Hepatocyte (in vitro differentiated cells): ENCODE measurements at regions not wholly inside any gene's neighbourhood (a gene's known extent, or its start where the extent isn't known, plus 50 kb on each side); places are given as distances from the start of the nearest gene placed in this dataset.
"Not testable (repeated sequence)": the region's sequence is repeated elsewhere in the genome, so short reads cannot be mapped to it uniquely, and the experiment has no call there.

Source experiments
- DNase-seq: peaks from one replicate; pipeline ENCODE4 v3.0.0-alpha.2; 2016; ENCODE audit warnings: low spot score
- H2AFZ ChIP-seq: fragments of 200-600 bp; sonication (generic); 2 replicates; pipeline ENCODE4 v1.6.0; 2016; ENCODE audit warnings: antibody characterized with exemption, mild to moderate bottlenecking
- H3K27ac ChIP-seq: fragments of 200-600 bp; sonication (generic); 2 replicates; pipeline ENCODE4 v1.5.1; 2016; ENCODE audit warnings: mild to moderate bottlenecking
- H3K27me3 ChIP-seq: fragments of 200-600 bp; sonication (generic); 2 replicates; pipeline ENCODE4 v1.6.1; 2016
- H3K36me3 ChIP-seq: fragments of 200-600 bp; sonication (generic); replicated peaks from 2 replicates; pipeline ENCODE4 v1.5.1; 2016; ENCODE audit warnings: low read depth; ENCODE audit not compliant: insufficient read depth
- H3K4me1 ChIP-seq: fragments of 200-600 bp; sonication (generic); 2 replicates; pipeline ENCODE4 v1.5.1; 2016; ENCODE audit warnings: mild to moderate bottlenecking, moderate library complexity; ENCODE audit not compliant: insufficient read depth
- H3K4me2 ChIP-seq: fragments of 200-600 bp; sonication (generic); 2 replicates; pipeline ENCODE4 v1.6.0; 2016
- H3K4me3 ChIP-seq: fragments of 200-600 bp; sonication (generic); 2 replicates; pipeline ENCODE4 v1.5.1; 2016; ENCODE audit warnings: mild to moderate bottlenecking
- H3K79me2 ChIP-seq: fragments of 200-600 bp; sonication (generic); 2 replicates; pipeline ENCODE4 v1.6.0; 2017; ENCODE audit warnings: mild to moderate bottlenecking
- H3K9me2 ChIP-seq: fragments of 200-600 bp; sonication (generic); replicated peaks from 2 replicates; pipeline ENCODE4 v1.6.0; 2017; ENCODE audit warnings: mild to moderate bottlenecking; ENCODE audit not compliant: insufficient read depth
- H3K9me3 ChIP-seq: fragments of 200-600 bp; sonication (generic); 2 replicates; pipeline ENCODE4 v1.5.1; 2016; ENCODE audit warnings: low read depth, mild to moderate bottlenecking
- H4K20me1 ChIP-seq: fragments of 200-600 bp; sonication (generic); 2 replicates; pipeline ENCODE4 v1.6.0; 2016; ENCODE audit warnings: mild to moderate bottlenecking; ENCODE audit not compliant: insufficient read depth, poor library complexity, severe bottlenecking
- EZH2 ChIP-seq: fragments of 200-600 bp; sonication (generic); IDR thresholded peaks from 2 replicates; pipeline ENCODE4 v1.6.1; 2016; ENCODE audit warnings: antibody characterized with exemption, mild to moderate bottlenecking, borderline replicate concordance
- EZH2phosphoT487 ChIP-seq: fragments of 200-600 bp; sonication (generic); IDR thresholded peaks from one replicate; pipeline ENCODE4 v1.6.1; 2018; ENCODE audit warnings: antibody characterized with exemption, mild to moderate bottlenecking, low read depth, moderate library complexity; ENCODE audit not compliant: unreplicated experiment, severe bottlenecking
- WGBS: methylation state at CpG from one replicate; pipeline ENCODE4 v1.1.6; 2016; ENCODE audit warnings: low lambda C conversion rate; ENCODE audit errors: missing lambda C conversion rate; 5-methylcytosine and 5-hydroxymethylcytosine counted together
- TF ChIP-seq, protein P1 (sequence below): fragments of 200-600 bp; sonication (generic); IDR thresholded peaks from 2 replicates; pipeline ENCODE4 v1.5.1; 2016; ENCODE audit warnings: antibody characterized with exemption, mild to moderate bottlenecking; ENCODE audit not compliant: poor library complexity

DNA sequence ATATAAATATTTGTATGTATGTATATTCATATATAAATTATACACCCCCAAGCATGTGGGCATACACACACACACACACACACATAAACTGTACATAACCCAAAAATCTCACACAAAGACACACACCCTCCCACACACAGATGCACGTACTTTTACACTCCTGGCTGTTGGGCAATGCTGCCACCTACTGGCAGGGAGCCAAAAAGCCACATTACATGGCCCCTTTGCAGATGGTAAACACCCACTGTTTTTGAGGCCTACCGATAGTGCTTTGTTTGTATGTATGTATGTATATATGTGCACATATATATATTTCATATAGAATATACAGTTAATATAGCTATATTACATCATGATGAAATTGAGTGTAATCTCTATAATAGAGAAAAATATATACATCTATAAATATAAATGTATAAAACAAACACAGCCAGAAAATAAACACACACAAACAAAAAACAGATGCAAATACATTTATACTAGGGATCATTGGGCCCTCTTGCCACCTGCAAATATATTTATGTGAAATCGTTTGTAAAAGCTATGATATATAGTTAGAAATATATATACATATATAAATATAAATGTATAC, 120.1 kb upstream of the ACBD5 start:
- WGBS: 2% methylated on average over 3 of the region's 3 CpGs
- TF ChIP-seq EZH2: no peak
- TF ChIP-seq, protein P1, sequence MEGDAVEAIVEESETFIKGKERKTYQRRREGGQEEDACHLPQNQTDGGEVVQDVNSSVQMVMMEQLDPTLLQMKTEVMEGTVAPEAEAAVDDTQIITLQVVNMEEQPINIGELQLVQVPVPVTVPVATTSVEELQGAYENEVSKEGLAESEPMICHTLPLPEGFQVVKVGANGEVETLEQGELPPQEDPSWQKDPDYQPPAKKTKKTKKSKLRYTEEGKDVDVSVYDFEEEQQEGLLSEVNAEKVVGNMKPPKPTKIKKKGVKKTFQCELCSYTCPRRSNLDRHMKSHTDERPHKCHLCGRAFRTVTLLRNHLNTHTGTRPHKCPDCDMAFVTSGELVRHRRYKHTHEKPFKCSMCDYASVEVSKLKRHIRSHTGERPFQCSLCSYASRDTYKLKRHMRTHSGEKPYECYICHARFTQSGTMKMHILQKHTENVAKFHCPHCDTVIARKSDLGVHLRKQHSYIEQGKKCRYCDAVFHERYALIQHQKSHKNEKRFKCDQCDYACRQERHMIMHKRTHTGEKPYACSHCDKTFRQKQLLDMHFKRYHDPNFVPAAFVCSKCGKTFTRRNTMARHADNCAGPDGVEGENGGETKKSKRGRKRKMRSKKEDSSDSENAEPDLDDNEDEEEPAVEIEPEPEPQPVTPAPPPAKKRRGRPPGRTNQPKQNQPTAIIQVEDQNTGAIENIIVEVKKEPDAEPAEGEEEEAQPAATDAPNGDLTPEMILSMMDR: peak; percentile 95
- no peaks in the 10 kb centered on the region for H3K4me1 ChIP-seq
- H3K27ac ChIP-seq: no peak overlapping the region
- H3K79me2 ChIP-seq: no peaks in the 10 kb centered on the region
- no peaks in the 10 kb centered on the region for H3K27me3 ChIP-seq
- no peak overlapping the region for H2AFZ ChIP-seq
- H3K4me2 ChIP-seq: no peak overlapping the region
- H3K9me2 ChIP-seq: no peaks in the 10 kb centered on the region
- no peak overlapping the region for H3K4me3 ChIP-seq
- no peaks in the 10 kb centered on the region for H3K36me3 ChIP-seq
- H3K9me3 ChIP-seq: no peaks in the 10 kb centered on the region
- no peaks in the 10 kb centered on the region for H4K20me1 ChIP-seq
- peak; percentile 85 for DNase-seq

- Histone ChIP-seq H3K27ac (no peak overlapping the region), H2AFZ (no peak overlapping the region), H3K9me3 (no peaks in the 10 kb centered on the region), H3K4me3 (no peak overlapping the region), H4K20me1 (no peaks in the 10 kb centered on the region), H3K36me3 (no peaks in the 10 kb centered on the region), H3K4me2 (no peak overlapping the region), H3K9me2 (no peaks in the 10 kb centered on the region), H3K27me3 (no peaks in the 10 kb centered on the region), H3K4me1 (no peaks in the 10 kb centered on the region), H3K79me2 (no peaks in the 10 kb centered on the region)
- DNase-seq: no peak
- 82% methylated on average over 12 of the region's 12 CpGs for WGBS
- no peak for TF ChIP-seq EZH2
Measured at GRCh38 chr10:27359792-27360355, 119.3 kb upstream of the ACBD5 start.

- Histone ChIP-seq H3K9me3 (no peaks in the 10 kb centered on the region), H3K9me2 (no peaks in the 10 kb centered on the region), H3K27ac (no peak overlapping the region), H3K27me3 (no peaks in the 10 kb centered on the region), H2AFZ (no peak overlapping the region), H4K20me1 (no peaks in the 10 kb centered on the region), H3K79me2 (no peaks in the 10 kb centered on the region), H3K4me3 (no peak overlapping the region), H3K36me3 (no peaks in the 10 kb centered on the region), H3K4me1 (no peaks in the 10 kb centered on the region), H3K4me2 (no peak overlapping the region)
- DNase-seq: no peak
- WGBS: 95% methylated on average over 8 of the region's 8 CpGs
- TF ChIP-seq EZH2phosphoT487: no peak
- TF ChIP-seq, protein P1: no peak
- TF ChIP-seq EZH2: no peak
Measured at GRCh38 chr10:27356738-27357137, 116.1 kb upstream of the ACBD5 start.

- Histone ChIP-seq H2AFZ (no peak overlapping the region), H3K27ac (no peak overlapping the region), H4K20me1 (no peaks in the 10 kb centered on the region), H3K27me3 (no peaks in the 10 kb centered on the region), H3K4me2 (no peak overlapping the region), H3K4me1 (no peaks in the 10 kb centered on the region), H3K4me3 (no peak overlapping the region), H3K9me2 (no peaks in the 10 kb centered on the region), H3K9me3 (no peaks in the 10 kb centered on the region), H3K79me2 (no peaks in the 10 kb centered on the region), H3K36me3 (no peaks in the 10 kb centered on the region)
- TF ChIP-seq, protein P1: no peak
- TF ChIP-seq EZH2phosphoT487 (no peak), EZH2 (no peak)
- DNase-seq: no peak
- WGBS: 96% methylated on average over 7 of the region's 7 CpGs
Measured at GRCh38 chr10:27355918-27356573, 115.4 kb upstream of the ACBD5 start.

GRCh38 chr10:27354643-27355270, 114.2 kb upstream of the ACBD5 start:
- not testable (repeated sequence) for H3K9me2 ChIP-seq, H3K27ac ChIP-seq, H3K36me3 ChIP-seq, H3K9me3 ChIP-seq, H4K20me1 ChIP-seq, H3K79me2 ChIP-seq, H3K27me3 ChIP-seq, H3K4me2 ChIP-seq, H3K4me3 ChIP-seq, DNase-seq, H2AFZ ChIP-seq, H3K4me1 ChIP-seq
- WGBS: 71% methylated on average over 11 of the region's 11 CpGs
